Kidney glomerular epithelial cell (primary cell): ENCODE measurements at regions not wholly inside any gene's neighbourhood (a gene's known extent, or its start where the extent isn't known, plus 50 kb on each side); places are given as distances from the start of the nearest gene placed in this dataset.
A peak's percentile ranks its signal among the peaks of the same experiment; 100 is the strongest.

Source experiments
- DNase-seq: peaks from one replicate; lab custom pipeline; 2025; lab: John Stamatoyannopoulos, UW

DNA sequence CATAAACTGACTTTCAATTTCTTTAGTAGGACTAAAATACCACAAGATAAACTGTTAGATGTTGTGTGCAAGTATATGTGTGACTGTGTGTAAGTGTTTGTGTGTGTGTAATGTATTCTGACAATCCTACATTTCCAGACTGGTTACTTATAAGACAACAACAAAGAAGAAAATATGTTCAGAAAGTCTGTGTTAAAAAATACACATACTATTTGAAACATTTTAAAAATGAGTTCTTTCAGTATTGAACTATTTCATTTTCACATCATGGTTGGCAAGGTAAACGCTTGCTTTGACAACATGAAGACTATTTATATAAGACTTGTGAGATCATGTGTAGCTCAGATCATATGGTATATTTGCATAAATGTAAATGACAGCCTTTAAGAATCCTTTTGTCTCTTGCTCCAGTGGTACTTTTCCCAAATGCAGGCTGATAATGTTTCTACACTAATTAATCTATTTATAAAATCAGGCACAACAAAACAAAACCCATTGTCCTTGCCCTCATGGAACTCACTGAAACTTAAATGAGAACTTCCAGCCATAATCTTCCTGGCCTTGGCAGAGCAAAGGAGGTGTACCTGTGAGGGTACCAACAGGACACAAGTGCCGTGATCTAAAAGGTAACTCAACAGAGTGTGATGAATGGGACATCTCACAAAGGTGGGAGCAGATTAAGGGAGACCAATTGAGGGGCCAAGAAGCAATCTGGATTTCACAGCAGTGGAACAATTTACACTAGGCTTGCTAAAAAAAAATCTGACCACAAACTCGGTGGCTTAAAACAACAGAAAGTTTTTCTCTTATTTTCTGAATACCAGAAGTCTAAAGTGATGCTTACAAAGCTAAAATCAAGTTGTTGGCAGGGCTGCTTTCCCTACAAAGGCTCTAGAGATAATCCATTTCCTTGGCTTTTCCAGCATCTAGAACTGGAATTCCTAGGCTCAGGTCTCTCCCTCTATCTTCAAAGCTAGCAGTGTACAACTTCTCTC, 349.0 kb downstream of the TBC1D4 start:
- DNase-seq = no peak

GRCh38 chr13:75129331-75129730, 352.6 kb downstream of the TBC1D4 start:
- no peak for DNase-seq

DNA sequence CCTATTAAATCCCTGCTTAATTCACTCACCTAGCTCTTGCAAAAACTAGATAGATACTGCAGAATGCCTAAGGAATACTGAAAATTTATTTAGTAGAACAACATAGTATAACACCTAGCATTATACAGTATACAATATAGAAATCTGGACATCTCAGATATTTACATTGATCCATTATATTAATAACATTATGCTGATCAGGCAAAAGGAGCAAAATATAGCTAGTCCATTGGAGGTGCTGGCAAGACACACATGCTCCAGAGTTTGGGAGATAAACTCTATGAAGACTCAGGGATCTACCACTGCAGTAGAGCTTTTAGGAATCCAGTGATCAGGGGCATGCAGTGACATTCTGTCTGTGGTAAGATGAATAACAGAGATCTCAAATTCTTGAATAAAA, 357.6 kb downstream of the TBC1D4 start:
- DNase-seq = no peak

DNA sequence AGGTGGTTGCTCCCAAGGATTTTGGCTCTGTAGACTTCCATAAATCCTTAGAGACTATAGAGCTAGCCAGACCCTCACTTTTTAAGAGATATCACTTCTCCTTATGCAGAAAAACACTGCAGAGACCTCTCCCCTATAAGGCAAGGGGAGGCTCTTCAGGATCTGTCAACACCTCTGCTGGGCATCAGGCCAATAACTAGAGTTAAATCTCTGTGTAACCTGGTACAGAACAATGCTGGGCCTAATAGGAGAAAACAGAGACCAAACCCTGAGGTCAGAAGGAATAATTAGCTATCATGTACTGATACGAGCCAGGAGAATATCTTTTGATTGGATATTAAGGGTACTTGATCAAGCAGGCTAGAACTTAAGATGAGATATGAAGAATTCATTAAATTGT, 358.5 kb downstream of the TBC1D4 start:
- no peak for DNase-seq

GRCh38 chr13:75120085-75120484, 361.9 kb downstream of the TBC1D4 start:
- no peak for DNase-seq

DNA sequence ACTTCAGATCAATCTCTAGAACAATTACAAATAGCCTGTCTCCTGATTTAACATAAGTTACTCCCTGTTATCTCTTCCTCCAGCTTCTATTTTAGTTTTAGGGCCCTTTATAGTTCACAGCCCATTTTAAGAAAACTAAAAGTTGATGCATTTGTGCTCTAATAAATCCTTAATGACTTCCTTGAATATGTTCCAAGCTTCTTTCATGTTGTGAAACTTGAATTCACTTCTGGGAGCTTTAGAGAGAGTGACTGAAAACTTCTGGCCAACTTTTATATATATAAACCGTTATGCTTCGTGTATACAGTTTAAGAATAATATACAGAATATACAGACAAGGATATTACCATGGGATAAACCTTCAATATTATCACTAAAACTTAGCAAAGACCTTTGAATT, 366.8 kb downstream of the TBC1D4 start:
- no peak for DNase-seq

GRCh38 chr13:75103976-75104375, 378.0 kb downstream of the TBC1D4 start:
- DNase-seq = no peak

GRCh38 chr13:75102001-75102716, 379.8 kb downstream of the TBC1D4 start:
- DNase-seq = no peak

DNA sequence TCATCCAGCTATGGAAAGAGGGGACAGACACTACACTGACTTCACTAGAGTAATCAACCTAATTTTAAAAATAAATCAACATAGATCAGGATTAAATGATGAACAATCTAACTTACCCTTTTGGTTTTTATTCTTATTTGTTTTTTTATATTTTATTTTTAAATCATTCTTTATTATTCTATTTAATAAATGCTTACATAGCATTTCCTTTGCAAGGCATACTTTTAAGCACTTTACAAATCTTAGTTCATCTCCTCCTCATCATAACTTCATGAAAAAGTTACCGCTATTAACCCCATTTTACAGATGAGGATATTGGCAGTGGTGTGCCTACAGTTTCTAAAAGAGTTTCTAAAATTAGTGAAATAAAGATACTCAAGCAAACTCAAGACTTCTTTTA, 380.6 kb downstream of the TBC1D4 start:
- no peak for DNase-seq

DNA sequence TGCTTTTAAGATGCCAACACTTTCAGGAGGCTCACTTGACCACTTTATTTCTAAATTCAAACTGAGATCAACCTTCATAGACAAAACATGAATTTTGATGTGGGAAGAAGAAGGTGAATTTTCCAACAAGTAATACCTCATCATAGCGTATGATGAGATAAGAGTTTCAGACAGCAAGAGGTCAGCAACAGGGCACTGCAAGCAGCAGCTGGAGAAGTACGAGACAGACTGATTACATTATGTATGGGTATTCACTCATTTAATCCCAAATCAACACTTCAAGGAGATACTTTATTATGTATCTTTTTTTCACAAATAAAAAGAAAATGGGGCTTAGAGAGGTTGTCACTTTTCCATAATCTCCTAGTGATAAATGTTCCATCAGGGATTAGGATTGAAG, 389.8 kb downstream of the TBC1D4 start:
- DNase-seq = no peak

GRCh38 chr13:75091718-75092117, 390.3 kb downstream of the TBC1D4 start:
- DNase-seq = no peak

- DNase-seq = no peak
Observed at GRCh38 chr13:75090872-75091615, 390.9 kb downstream of the TBC1D4 start.

GRCh38 chr13:75088915-75089314, 393.1 kb downstream of the TBC1D4 start:
- no peak for DNase-seq

DNA sequence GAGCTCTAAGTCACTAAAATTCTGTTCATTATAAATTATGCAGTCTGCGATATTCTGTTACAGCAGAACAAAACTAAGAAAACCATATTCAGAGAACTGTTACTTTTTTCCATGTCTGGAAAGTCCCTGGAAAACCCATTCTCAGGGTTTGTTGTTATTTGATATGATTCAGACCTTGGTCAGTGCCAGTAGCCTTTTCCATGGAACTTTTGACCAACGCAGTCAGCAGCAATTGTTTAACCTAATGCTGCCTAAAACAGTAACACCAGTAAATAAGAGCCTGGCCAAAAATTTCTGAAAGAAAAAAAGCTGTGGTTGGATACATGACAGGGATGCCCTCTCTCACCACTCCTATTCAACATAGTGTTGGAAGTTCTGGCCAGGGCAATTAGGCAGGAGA, 402.7 kb downstream of the TBC1D4 start:
- DNase-seq = peak; percentile 66

GRCh38 chr13:75076476-75076875, 405.5 kb downstream of the TBC1D4 start:
- no peak for DNase-seq

- no peak for DNase-seq
Observed at GRCh38 chr13:75073786-75074185, 408.2 kb downstream of the TBC1D4 start.

- DNase-seq = no peak
Observed at GRCh38 chr13:75072891-75073290, 409.1 kb downstream of the TBC1D4 start.

GRCh38 chr13:75072368-75072767, 409.6 kb downstream of the TBC1D4 start:
- no peak for DNase-seq

DNA sequence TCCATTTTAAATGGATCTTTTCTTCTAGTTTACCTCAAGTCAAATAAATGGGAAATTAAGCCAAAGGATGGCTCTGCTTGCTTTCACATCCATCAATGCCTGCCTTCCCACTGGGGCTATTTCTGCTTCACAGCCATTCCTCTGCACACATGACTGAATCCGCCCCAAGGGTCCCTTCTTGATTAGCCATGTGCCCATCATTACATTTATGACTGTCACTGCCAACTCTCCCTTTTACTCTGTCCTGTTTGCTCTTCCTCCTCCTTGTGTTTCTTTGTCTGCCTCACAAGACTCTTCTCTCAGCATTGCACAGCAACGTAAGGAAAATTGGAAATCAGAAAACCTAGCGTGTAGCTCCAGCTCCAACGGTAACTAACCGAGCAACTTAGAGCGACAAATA, 410.2 kb downstream of the TBC1D4 start:
- no peak for DNase-seq

DNA sequence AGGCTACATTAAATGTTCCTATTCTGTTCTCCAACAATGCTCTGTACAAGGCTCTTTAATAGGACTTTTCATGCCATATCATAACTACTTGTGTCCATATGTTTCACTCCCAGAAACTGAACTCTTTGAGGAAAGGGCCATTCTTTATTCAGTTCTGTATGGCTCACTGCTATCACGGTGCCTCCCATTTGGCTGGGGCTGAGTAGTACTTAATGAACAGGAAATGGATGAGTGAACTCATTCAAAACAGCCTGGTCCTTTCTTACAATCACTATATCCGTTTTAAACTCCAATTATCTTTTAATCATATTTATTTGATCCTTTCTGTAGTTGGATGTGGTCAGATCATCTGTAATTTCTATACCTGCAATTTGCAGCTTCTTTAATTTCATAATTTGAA, 410.6 kb downstream of the TBC1D4 start:
- peak; percentile 19 for DNase-seq

GRCh38 chr13:75061909-75062308, 420.1 kb downstream of the TBC1D4 start:
- no peak for DNase-seq

DNA sequence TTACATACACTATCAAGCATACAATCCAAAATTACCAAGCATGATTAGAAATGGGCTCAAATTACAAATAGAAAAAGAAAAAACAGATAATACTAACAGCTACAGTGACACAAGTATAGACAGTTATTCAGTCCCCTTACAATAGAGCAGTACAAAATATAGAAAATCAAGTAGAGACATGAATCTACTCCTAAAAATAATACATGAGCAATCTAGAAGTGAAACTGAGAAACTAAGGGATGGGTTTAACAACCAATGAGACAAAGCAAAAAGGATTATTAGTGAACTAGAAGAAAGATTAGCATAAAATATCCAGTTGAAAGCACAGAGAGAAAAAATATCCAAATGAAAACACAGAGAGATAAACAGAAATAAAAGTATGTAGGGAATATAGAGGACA, 426.7 kb downstream of the TBC1D4 start:
- DNase-seq = no peak

DNA sequence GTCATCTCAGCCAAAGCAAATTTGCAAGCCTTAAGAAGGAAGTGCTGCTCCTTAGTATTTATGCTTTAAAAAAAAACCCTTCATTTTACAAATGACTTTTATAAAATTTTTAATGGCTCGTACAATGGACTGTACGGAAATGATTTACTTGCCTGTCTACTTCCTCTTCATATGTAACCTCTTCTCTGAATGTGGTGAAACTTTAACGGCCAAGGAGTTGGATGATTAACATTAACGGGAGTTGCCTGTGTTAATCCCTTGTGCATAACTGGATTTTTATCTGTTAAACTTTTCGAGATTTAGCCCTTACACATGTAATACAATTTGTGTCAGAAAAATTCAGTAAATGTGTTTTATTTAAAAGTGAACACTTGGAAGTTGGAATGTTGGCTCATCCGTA, 429.4 kb downstream of the TBC1D4 start:
- DNase-seq = peak; percentile 76
